ENCODE measurements at regions not wholly inside any gene's neighbourhood (a gene's known extent, or its start where the extent isn't known, plus 50 kb on each side); places are given as distances from the start of the nearest gene placed in this dataset.

DNA sequence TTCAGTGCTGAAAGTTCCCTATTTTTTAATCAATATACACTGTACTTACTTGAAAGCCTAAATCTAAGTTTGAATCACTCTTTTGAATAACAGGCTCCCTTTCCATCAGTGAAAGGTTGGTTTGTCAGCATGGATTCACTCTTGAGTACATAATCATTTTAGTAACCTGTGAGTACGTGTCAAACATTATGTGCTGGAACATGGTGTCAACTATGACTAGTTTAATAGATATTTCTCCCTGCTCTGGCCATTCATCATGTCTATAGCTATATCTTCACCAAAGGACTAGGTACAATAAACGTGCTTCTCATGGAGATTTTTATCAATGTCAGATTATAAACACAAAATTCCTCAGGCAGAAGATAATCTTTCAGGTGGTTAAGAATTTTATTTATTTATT, 61.7 kb upstream of the MDFIC start:
- no peak for DNase-seq

- no peak for DNase-seq
Observed at GRCh38 chr7:114862406-114862805, 59.5 kb upstream of the MDFIC start.

- no peak for DNase-seq
Observed at GRCh38 chr7:114864278-114864677, 57.6 kb upstream of the MDFIC start.

- DNase-seq = peak; percentile 26
Observed at GRCh38 chr7:114865564-114865963, 56.3 kb upstream of the MDFIC start.

All from NK-92 treated with Interleukin-12 subunit alpha and Interleukin-12 subunit beta, amount 100 ng/mL, for 24 hours (cell line).